SK-N-MC (cell line): ENCODE measurements at regions not wholly inside any gene's neighbourhood (a gene's known extent, or its start where the extent isn't known, plus 50 kb on each side); places are given as distances from the start of the nearest gene placed in this dataset.

Experiments used
- EZH2 ChIP-seq: fragments of 200-600 bp; sonication (generic); IDR thresholded peaks from one replicate; pipeline ENCODE4 v1.6.1; 2017; ENCODE audit warnings: antibody characterized with exemption
- POLR2AphosphoS5 ChIP-seq: IDR thresholded peaks from 2 replicates; pipeline ENCODE4 v1.6.1; 2012; ENCODE audit warnings: mild to moderate bottlenecking, low read depth, low read length, borderline replicate concordance

- TF ChIP-seq EZH2 (no peak), POLR2AphosphoS5 (no peak)
Measured at GRCh38 chr13:30030141-30030750, 179.8 kb upstream of the UBL3 start.
